Activated B cell treated with CpG ODN at 0.5 μM for 24 hours (primary cell): ENCODE measurements at regions not wholly inside any gene's neighbourhood (a gene's known extent, or its start where the extent isn't known, plus 50 kb on each side); places are given as distances from the start of the nearest gene placed in this dataset.

Source experiments
- ATAC-seq: fragments of 200-7000 bp; cut with Tn5 transposase; one replicate; pipeline ENCODE4 v1.10.0; 2021; ENCODE audit warnings: low read depth, mild to moderate bottlenecking, moderate library complexity
- CTCF ChIA-PET: fragments of 350-600 bp; sonication (Branson Sonifier 250); formaldehyde crosslinking; loops from one replicate; lab custom pipeline; 2021; ENCODE audit warnings: antibody characterized with exemption; lab: Charles Lee
- POLR2A ChIA-PET: fragments of 350-600 bp; sonication (Branson Sonifier 250); formaldehyde crosslinking; loops from one replicate; lab custom pipeline; 2021; ENCODE audit warnings: antibody characterized with exemption; lab: Charles Lee
- DNase-seq: peaks from one replicate; pipeline ENCODE4 v3.0.0; 2022
- H3K27ac Mint-ChIP-seq: one replicate; pipeline ENCODE4 v1.8.0; 2020; ENCODE audit warnings: mixed read lengths
- H3K27me3 Mint-ChIP-seq: one replicate; pipeline ENCODE4 v1.8.0; 2021; ENCODE audit warnings: mixed read lengths
- H3K36me3 Mint-ChIP-seq: one replicate; pipeline ENCODE4 v1.8.0; 2021; ENCODE audit warnings: low read depth, mixed read lengths
- H3K4me1 Mint-ChIP-seq: one replicate; pipeline ENCODE4 v1.8.0; 2021; ENCODE audit warnings: mixed read lengths
- H3K4me3 Mint-ChIP-seq: one replicate; pipeline ENCODE4 v1.8.0; 2020; ENCODE audit warnings: mild to moderate bottlenecking, mixed read lengths
- H3K9me3 Mint-ChIP-seq: one replicate; pipeline ENCODE4 v1.8.0; 2020; ENCODE audit warnings: mixed read lengths
- intact Hi-C: fragments of 100-400 bp; cut with micrococcal nuclease; formaldehyde crosslinking; loops from one replicate; pipeline ENCODE4 v1.15.1; 2024
- TF ChIP-seq, protein P1 (sequence below): fragments of 200-600 bp; IDR thresholded peaks from one replicate; pipeline ENCODE4 v1.8.0; 2022; ENCODE audit warnings: antibody characterized with exemption, mild to moderate bottlenecking

DNA sequence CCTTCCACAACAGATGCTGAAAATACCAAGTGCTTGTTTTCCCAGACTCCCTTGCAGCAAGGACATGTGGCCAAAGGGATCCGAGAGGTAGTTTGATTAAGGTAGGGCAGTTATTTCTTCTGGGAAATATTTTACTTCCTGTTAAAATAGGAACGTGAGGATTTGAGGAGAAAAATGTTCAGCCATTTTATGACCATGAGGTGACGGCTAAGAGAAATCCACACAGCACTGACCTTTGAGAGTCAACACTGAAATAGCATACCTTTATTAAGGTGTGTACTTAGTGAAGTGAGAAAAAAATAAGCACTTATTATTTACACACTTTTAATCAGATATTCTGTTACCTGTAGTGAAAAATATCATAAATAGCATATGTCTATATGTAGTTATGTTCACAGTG is 133.9 kb downstream of the PPP1R3A start:
- Mint-ChIP-seq H3K27ac (no peak overlapping the region), H3K4me1 (no peaks in the 10 kb centered on the region), H3K36me3 (no peaks in the 10 kb centered on the region), H3K27me3 (no peaks in the 10 kb centered on the region), H3K9me3 (no peaks in the 10 kb centered on the region), H3K4me3 (no peak overlapping the region)
- DNase-seq (no peak), ATAC-seq (no peak)
- intact Hi-C loops: no loop called here
- TF ChIP-seq, protein P1, sequence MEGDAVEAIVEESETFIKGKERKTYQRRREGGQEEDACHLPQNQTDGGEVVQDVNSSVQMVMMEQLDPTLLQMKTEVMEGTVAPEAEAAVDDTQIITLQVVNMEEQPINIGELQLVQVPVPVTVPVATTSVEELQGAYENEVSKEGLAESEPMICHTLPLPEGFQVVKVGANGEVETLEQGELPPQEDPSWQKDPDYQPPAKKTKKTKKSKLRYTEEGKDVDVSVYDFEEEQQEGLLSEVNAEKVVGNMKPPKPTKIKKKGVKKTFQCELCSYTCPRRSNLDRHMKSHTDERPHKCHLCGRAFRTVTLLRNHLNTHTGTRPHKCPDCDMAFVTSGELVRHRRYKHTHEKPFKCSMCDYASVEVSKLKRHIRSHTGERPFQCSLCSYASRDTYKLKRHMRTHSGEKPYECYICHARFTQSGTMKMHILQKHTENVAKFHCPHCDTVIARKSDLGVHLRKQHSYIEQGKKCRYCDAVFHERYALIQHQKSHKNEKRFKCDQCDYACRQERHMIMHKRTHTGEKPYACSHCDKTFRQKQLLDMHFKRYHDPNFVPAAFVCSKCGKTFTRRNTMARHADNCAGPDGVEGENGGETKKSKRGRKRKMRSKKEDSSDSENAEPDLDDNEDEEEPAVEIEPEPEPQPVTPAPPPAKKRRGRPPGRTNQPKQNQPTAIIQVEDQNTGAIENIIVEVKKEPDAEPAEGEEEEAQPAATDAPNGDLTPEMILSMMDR: no peak
- POLR2A ChIA-PET: no interaction called here
- CTCF ChIA-PET: no interaction called here

- Mint-ChIP-seq H3K4me1 (no peaks in the 10 kb centered on the region), H3K9me3 (no peaks in the 10 kb centered on the region), H3K4me3 (no peak overlapping the region), H3K27ac (no peak overlapping the region), H3K27me3 (no peaks in the 10 kb centered on the region), H3K36me3 (no peaks in the 10 kb centered on the region)
- no peak for DNase-seq
- TF ChIP-seq, protein P1: no peak
- intact Hi-C loops: no loop called here
- ATAC-seq: no peak
- POLR2A ChIA-PET: no interaction called here
- CTCF ChIA-PET: no interaction called here
Observed at GRCh38 chr7:113784316-113784715, 134.5 kb downstream of the PPP1R3A start.

GRCh38 chr7:113783403-113783802 is 135.4 kb downstream of the PPP1R3A start:
- ChIA-PET CTCF (interaction anchor here (1.9 kb wide), 1 partner anchor 10 kb away, joined by 5 read pairs; no protein-coding TSS in a partner anchor), POLR2A (no interaction called here)
- intact Hi-C loops: no loop called here

GRCh38 chr7:113775804-113776203 is 143.0 kb downstream of the PPP1R3A start:
- intact Hi-C loops: no loop called here
- H3K36me3 Mint-ChIP-seq: no peaks in the 10 kb centered on the region
- ChIA-PET POLR2A (no interaction called here), CTCF (no interaction called here)
- H3K9me3 Mint-ChIP-seq: no peaks in the 10 kb centered on the region
- H3K27me3 Mint-ChIP-seq: no peaks in the 10 kb centered on the region
- H3K4me3 Mint-ChIP-seq: no peak overlapping the region
- no peaks in the 10 kb centered on the region for H3K4me1 Mint-ChIP-seq
- TF ChIP-seq, protein P1: no peak
- H3K27ac Mint-ChIP-seq: no peak overlapping the region
- DNase-seq (no peak), ATAC-seq (no peak)

More at GRCh38 chr7:113783403-113783802, 135.4 kb downstream of the PPP1R3A start:
- DNase-seq (no peak), ATAC-seq (no peak)
- Mint-ChIP-seq H3K9me3 (no peaks in the 10 kb centered on the region), H3K36me3 (no peaks in the 10 kb centered on the region), H3K4me1 (no peaks in the 10 kb centered on the region), H3K27ac (no peak overlapping the region), H3K27me3 (no peaks in the 10 kb centered on the region), H3K4me3 (no peak overlapping the region)
- TF ChIP-seq, protein P1: no peak

- Mint-ChIP-seq H3K27ac (no peak overlapping the region), H3K27me3 (no peaks in the 10 kb centered on the region), H3K4me3 (no peak overlapping the region), H3K9me3 (no peaks in the 10 kb centered on the region), H3K4me1 (no peaks in the 10 kb centered on the region), H3K36me3 (no peaks in the 10 kb centered on the region)
- intact Hi-C loops: no loop called here
- ChIA-PET POLR2A (no interaction called here), CTCF (no interaction called here)
- TF ChIP-seq, protein P1: no peak
- DNase-seq: no peak
- ATAC-seq: no peak
Observed at GRCh38 chr7:113775401-113775800, 143.4 kb downstream of the PPP1R3A start.
